H4 (cell line): ENCODE measurements at regions not wholly inside any gene's neighbourhood (a gene's known extent, or its start where the extent isn't known, plus 50 kb on each side); places are given as distances from the start of the nearest gene placed in this dataset.

Experiments used
- DNase-seq: peaks from one replicate; pipeline ENCODE4 v3.0.0-alpha.2; 2015; ENCODE audit warnings: low spot score

DNA sequence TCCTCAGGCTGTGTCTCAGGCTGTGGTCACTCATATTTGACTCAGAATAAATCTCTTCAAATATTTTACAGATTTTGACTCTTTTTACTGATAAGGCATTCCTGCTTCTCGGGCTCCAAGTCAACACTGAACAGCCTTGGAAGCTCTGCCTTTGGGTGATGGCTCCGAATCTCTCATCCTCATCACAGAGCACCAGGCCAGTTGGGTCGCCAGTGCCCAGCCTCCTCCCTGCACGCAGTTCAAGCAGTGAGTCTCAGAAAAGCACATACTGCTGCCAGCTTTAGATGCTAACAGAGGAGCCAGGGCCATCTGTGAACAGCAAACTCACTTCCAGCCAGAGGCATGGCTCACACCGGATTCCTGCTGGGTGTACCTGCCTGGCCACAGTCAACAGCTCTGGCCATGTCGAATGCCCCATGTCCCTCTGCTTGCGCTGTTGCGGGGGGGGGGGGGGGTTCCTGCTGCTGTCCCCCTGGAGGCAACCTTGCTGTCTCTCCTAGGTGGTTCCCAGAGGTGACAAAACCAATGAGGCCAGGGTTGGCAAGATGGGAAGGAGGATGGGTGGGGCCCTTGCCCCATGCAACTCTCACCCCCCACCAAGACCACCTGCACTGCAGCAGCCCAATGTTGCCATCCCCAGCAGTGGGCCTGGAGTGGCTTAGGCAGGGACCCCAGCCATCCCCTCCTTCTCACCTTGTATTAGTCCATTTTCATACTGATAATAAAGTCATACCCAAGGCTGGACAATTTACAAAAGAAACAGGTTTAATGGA, 248.8 kb downstream of the ERMARD start:
- no peak for DNase-seq

DNA sequence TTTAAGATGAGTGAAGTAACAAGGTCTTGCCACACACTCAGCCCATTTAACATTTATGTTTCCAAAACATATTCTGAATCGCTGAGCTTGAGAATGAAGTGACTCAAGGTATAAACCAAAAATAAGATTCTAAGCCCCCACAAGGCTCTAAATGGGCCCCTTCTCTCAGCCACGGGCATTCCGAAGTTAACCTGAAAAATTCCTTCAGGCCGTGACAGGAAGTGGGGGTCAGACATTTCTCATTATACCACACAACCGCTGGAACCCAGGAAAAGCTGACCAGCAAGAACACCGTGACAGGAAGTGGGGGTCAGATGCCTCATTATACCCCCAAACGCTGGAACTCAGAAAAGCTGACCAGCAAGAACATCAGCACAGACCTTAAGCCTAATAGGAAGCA, 247.9 kb downstream of the ERMARD start:
- DNase-seq, result no peak

- DNase-seq, result no peak
Observed at GRCh38 chr6:169998457-169998856, 247.0 kb downstream of the ERMARD start.

- DNase-seq, result no peak
Observed at GRCh38 chr6:169997930-169998218, 246.5 kb downstream of the ERMARD start.

DNA sequence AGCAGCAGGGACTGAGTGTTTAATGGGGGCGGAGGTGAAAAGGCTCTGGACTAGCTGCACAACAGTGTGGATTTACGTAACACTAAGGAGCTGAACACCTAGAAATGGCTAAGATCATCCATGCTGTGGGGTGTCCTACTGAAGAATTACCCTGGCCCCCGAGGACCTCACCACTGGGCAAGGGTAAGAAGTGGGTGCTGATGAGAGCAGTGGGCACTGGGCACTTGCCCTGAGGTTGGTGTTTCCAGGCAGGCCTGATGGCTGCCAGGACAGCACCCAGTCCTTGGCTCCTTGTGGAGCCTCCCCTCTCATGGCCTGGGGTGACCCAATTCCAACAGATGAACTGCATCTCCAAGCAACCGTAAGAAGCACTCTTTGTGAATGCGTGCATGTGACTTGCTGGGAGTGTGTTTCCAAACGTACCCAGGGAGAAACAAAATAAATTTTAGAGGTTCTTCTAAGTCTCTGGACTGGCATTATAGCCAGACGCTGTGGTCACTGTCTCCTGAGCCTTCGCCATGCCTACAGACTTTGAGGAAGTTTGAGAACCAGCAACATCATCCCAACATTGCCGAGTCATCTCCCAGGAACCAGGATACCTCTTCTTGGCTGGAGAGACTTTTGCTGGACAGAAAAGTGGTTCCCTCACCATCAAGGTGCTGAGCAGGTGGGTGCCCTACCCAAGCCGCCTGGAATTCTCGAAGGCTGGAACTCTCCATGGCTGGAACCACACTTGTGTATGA, 245.9 kb downstream of the ERMARD start:
- no peak for DNase-seq

DNA sequence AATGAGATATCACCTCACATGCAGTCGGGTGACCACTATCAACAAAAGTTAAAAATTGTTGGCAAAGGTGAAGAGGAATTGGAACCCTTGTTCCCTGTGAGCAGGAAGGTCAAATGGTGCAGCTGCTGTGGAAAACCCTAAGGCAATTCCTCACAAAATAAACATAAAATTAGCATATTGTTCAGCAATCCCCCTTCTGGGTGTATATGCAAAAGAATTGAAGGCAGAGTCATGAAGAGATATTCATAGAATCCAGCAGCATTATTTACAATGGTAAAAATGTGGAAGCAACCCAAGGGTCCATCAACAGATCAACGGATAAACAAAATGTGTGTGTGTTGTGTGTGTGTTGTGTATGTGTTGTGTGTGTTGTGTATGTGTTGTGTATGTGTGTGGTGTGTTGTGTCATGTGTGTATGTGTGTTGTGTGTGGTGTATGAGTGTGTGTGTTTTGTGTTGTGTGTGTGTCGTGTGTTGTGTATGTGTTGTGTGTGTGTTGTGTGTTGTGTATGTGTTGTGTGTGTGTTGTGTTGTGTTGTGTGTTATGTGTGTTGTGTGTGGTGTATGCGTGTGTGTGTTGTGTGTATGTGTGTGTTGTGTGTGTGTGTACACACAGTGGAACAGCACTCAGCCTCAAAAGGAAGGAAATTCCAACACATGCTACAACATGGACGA, 245.1 kb downstream of the ERMARD start:
- no peak for DNase-seq

DNA sequence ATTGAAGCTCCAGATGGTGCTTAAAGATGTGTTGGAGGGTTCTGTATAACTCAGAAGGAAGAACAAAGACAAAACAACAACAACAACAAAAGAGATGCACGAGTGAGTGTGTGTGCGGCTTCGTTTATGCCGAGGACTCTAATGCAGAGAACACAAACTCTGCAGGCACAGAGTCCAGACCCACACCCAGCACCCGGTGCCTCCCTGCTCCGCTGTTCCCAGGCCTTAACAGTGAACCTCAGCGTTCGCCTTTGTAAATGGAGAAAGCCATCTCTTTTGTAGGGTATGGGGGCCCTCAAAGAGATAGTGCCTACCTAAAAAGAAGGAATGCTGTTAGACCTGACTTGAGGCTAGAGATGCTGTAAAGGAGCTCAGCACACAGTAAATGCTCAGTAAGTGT, 243.3 kb downstream of the ERMARD start:
- DNase-seq, result no peak

GRCh38 chr6:169993861-169994481, 242.5 kb downstream of the ERMARD start:
- no peak for DNase-seq

- DNase-seq, result no peak
Observed at GRCh38 chr6:169991913-169992312, 240.5 kb downstream of the ERMARD start.

GRCh38 chr6:169991031-169991390, 239.6 kb downstream of the ERMARD start:
- no peak for DNase-seq

DNA sequence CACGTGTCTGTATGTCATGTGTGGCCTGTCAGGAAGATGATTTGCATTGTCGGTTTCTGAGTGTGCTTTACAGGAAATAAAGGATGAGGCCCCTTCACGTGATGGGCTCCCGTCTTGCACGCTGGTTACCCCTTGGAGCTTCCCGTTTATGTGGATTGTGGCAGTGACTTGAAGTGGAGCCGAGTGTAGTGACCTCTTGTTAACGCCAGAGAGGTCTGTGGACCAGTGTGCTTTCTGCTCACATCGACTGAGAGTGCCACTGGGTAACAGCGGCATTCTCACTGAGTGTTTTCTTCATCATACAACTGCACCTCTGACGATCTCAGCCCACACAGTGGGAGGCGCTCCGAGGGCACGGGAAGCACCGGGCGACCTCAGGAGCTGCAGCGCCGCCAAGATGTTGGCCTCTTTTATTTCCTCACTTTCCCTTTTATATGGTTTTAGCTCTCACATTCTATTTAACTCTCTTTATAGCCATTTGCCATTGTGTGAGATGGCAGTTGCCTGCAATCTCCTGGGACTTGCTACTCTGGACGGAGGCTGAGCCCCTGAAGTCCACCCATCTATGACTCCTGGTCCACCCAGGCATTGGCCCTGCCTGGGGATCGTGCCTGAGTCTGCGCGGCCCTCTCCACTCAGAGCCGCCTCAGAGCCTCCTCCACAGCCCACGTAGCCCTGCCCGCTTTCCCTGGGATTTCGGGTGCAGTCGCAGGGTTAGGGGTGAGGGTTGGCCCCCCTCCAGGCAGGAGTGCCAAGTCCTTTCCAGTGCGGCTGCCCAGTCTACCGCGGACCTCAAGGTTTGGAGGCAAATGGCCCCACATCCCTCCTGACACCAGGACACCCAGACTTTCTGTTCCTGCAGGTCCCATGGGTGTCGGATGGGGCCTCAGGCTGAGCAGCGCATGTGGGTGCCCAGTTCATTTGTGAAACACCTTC, 238.9 kb downstream of the ERMARD start:
- no peak for DNase-seq

DNA sequence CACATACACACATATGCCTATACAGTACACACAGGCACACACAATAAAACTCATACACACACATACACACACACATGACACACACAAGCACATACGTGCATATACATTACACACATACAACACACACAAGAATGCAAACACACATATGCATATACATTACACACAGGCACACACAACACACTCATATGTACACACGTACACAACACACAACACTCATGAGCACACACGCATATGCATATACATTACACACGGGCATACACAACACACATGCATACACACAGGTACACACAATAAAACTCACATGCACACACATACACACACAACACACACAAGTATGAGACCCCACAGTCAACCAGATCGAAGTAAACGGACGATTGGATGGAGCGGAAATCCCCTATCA, 238.2 kb downstream of the ERMARD start:
- no peak for DNase-seq

GRCh38 chr6:169988769-169989550, 237.5 kb downstream of the ERMARD start:
- DNase-seq, result no peak

- DNase-seq, result no peak
Observed at GRCh38 chr6:169986848-169987498, 235.6 kb downstream of the ERMARD start.

GRCh38 chr6:169986171-169986847, 234.9 kb downstream of the ERMARD start:
- DNase-seq, result no peak

GRCh38 chr6:169985121-169986015, 233.9 kb downstream of the ERMARD start:
- no peak for DNase-seq

- DNase-seq, result no peak
Observed at GRCh38 chr6:169984181-169985120, 233.0 kb downstream of the ERMARD start.
